PC-9 (cell line): ENCODE measurements at regions not wholly inside any gene's neighbourhood (a gene's known extent, or its start where the extent isn't known, plus 50 kb on each side); places are given as distances from the start of the nearest gene placed in this dataset.

Experiments used
- CTCF ChIP-seq: fragments of 200-600 bp; sonication (generic); conservative IDR thresholded peaks from 2 replicates; pipeline ENCODE4 v1.6.1; 2017; ENCODE audit warnings: mixed run types, antibody characterized with exemption, mild to moderate bottlenecking, moderate library complexity
- EZH2 ChIP-seq: fragments of 200-600 bp; sonication (generic); IDR thresholded peaks from 2 replicates; pipeline ENCODE4 v1.8.0; 2017; ENCODE audit warnings: antibody characterized with exemption, low read depth

- no peak for TF ChIP-seq CTCF
- TF ChIP-seq EZH2, result no peak
These were observed 79.2 kb upstream of the COL8A1 start for GRCh38 chr3:99559196-99559595.
